ENCODE measurements at regions not wholly inside any gene's neighbourhood (a gene's known extent, or its start where the extent isn't known, plus 50 kb on each side); places are given as distances from the start of the nearest gene placed in this dataset.

DNA sequence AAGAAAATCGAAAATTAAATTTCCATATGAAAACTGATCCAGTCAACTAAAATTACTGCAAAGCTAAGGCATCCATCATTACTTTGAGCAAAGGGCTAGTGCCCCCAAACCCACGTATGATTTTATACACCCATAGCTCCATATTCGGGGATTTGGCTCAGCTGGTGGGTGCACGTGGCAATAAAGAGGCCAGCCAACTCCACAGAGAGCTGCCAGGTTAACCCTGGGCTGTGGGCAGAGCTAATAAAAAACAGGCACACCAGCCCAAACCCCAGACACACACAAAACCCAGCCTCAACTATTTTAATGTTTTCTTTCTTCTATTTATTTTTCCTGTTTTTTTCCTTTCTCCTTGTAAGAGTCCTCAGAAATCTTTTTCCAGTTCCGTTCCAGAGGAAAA, 151.3 kb upstream of the SOX11 start:
- Histone ChIP-seq H3K36me3 (ENCODE audit: insufficient read depth, low read length) (no peaks in the 10 kb centered on the region), H2AFZ (ENCODE audit: low read length) (no peak overlapping the region), H3K9ac (ENCODE audit: low read depth, low read length, poor library complexity, severe bottlenecking) (no peak overlapping the region), H3K9me3 (ENCODE audit: insufficient read depth, low read depth, low read length) (no peaks in the 10 kb centered on the region), H3F3A (ENCODE audit: low read depth) (no peaks in the 10 kb centered on the region), H3K4me3 (ENCODE audit: low read length, poor library complexity, severe bottlenecking) (no peak overlapping the region), H3K9me2 (replicated peaks; ENCODE audit: low read depth, low read length) (no peaks in the 10 kb centered on the region), H3K27me3 (ENCODE audit: insufficient read depth, low read length, poor library complexity, severe bottlenecking) (no peaks in the 10 kb centered on the region), H3K79me2 (ENCODE audit: insufficient read depth, low read length) (no peaks in the 10 kb centered on the region), H4K20me1 (ENCODE audit: insufficient read depth, low read length, poor library complexity, severe bottlenecking) (no peaks in the 10 kb centered on the region), H3K4me2 (ENCODE audit: low read depth, low read length, poor library complexity, severe bottlenecking) (no peak overlapping the region), H3K4me1 (ENCODE audit: insufficient read depth, low read length, poor library complexity, severe bottlenecking) (no peaks in the 10 kb centered on the region)
- no peak for TF ChIP-seq CTCF (conservative IDR thresholded peaks at IDR 0.05; ENCODE audit: low read length)
- TF ChIP-seq EZH2phosphoT487 (IDR thresholded peaks at IDR 0.05; ENCODE audit: borderline replicate concordance): no peak

GRCh38 chr2:5544205-5544786, 147.9 kb upstream of the SOX11 start:
- Histone ChIP-seq H3K9ac (ENCODE audit: low read depth, low read length, poor library complexity, severe bottlenecking) (no peak overlapping the region), H3K4me1 (ENCODE audit: insufficient read depth, low read length, poor library complexity, severe bottlenecking) (no peaks in the 10 kb centered on the region), H3K27me3 (ENCODE audit: insufficient read depth, low read length, poor library complexity, severe bottlenecking) (no peaks in the 10 kb centered on the region), H3K4me3 (ENCODE audit: low read length, poor library complexity, severe bottlenecking) (no peak overlapping the region), H3F3A (ENCODE audit: low read depth) (no peaks in the 10 kb centered on the region), H2AFZ (ENCODE audit: low read length) (no peak overlapping the region), H3K9me3 (ENCODE audit: insufficient read depth, low read depth, low read length) (no peaks in the 10 kb centered on the region), H3K9me2 (replicated peaks; ENCODE audit: low read depth, low read length) (no peaks in the 10 kb centered on the region), H3K79me2 (ENCODE audit: insufficient read depth, low read length) (no peaks in the 10 kb centered on the region), H3K4me2 (ENCODE audit: low read depth, low read length, poor library complexity, severe bottlenecking) (no peak overlapping the region), H3K36me3 (ENCODE audit: insufficient read depth, low read length) (no peaks in the 10 kb centered on the region), H4K20me1 (ENCODE audit: insufficient read depth, low read length, poor library complexity, severe bottlenecking) (no peaks in the 10 kb centered on the region)
- TF ChIP-seq CTCF (conservative IDR thresholded peaks at IDR 0.05; ENCODE audit: low read length) (no peak), EZH2phosphoT487 (IDR thresholded peaks at IDR 0.05; ENCODE audit: borderline replicate concordance) (no peak)

DNA sequence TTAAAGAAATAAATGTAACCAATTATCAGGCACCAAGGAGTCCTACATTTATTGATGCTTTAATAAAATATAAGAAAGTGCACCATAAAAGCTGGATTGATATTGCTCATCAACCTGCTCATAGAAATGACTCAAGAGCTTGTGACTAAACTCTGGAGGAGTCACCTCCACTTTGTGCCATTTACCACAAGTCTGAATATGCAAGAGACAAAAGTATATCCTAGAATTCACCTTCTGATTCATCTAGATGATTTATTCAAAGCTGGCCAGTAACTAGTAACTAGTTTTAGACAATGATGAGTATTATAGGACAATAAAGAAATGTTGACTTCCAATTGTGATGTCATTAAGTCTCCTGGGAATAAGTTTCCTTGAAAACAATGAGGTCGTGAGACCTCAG, 146.0 kb upstream of the SOX11 start:
- Histone ChIP-seq H3K4me3 (ENCODE audit: low read length, poor library complexity, severe bottlenecking) (no peak overlapping the region), H3K79me2 (ENCODE audit: insufficient read depth, low read length) (no peaks in the 10 kb centered on the region), H3K4me2 (ENCODE audit: low read depth, low read length, poor library complexity, severe bottlenecking) (no peak overlapping the region), H3K36me3 (ENCODE audit: insufficient read depth, low read length) (no peaks in the 10 kb centered on the region), H3K4me1 (ENCODE audit: insufficient read depth, low read length, poor library complexity, severe bottlenecking) (no peaks in the 10 kb centered on the region), H2AFZ (ENCODE audit: low read length) (no peak overlapping the region), H3K9me3 (ENCODE audit: insufficient read depth, low read depth, low read length) (no peaks in the 10 kb centered on the region), H3F3A (ENCODE audit: low read depth) (no peaks in the 10 kb centered on the region), H3K27me3 (ENCODE audit: insufficient read depth, low read length, poor library complexity, severe bottlenecking) (no peaks in the 10 kb centered on the region), H3K9ac (ENCODE audit: low read depth, low read length, poor library complexity, severe bottlenecking) (no peak overlapping the region), H3K9me2 (replicated peaks; ENCODE audit: low read depth, low read length) (no peaks in the 10 kb centered on the region), H4K20me1 (ENCODE audit: insufficient read depth, low read length, poor library complexity, severe bottlenecking) (no peaks in the 10 kb centered on the region)
- no peak for TF ChIP-seq EZH2phosphoT487 (IDR thresholded peaks at IDR 0.05; ENCODE audit: borderline replicate concordance)
- TF ChIP-seq CTCF (conservative IDR thresholded peaks at IDR 0.05; ENCODE audit: low read length): no peak
